ENCODE measurements at regions not wholly inside any gene's neighbourhood (a gene's known extent, or its start where the extent isn't known, plus 50 kb on each side); places are given as distances from the start of the nearest gene placed in this dataset.

- TF ChIP-seq, protein P1, sequence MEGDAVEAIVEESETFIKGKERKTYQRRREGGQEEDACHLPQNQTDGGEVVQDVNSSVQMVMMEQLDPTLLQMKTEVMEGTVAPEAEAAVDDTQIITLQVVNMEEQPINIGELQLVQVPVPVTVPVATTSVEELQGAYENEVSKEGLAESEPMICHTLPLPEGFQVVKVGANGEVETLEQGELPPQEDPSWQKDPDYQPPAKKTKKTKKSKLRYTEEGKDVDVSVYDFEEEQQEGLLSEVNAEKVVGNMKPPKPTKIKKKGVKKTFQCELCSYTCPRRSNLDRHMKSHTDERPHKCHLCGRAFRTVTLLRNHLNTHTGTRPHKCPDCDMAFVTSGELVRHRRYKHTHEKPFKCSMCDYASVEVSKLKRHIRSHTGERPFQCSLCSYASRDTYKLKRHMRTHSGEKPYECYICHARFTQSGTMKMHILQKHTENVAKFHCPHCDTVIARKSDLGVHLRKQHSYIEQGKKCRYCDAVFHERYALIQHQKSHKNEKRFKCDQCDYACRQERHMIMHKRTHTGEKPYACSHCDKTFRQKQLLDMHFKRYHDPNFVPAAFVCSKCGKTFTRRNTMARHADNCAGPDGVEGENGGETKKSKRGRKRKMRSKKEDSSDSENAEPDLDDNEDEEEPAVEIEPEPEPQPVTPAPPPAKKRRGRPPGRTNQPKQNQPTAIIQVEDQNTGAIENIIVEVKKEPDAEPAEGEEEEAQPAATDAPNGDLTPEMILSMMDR (IDR thresholded peaks at IDR 0.05) = no peak
- TF ChIP-seq POLR2A (IDR thresholded peaks at IDR 0.05) = no peak
- Histone ChIP-seq H3K27ac (no peak overlapping the region), H3K4me1 (no peaks in the 10 kb centered on the region), H3K36me3 (replicated peaks in 1 of 2; ENCODE audit: insufficient read depth in 1 of 2, low read depth in 2 of 2) (no peaks in the 10 kb centered on the region), H3K4me3 (no peak overlapping the region), H3K27me3 (no peaks in the 10 kb centered on the region), H3K9me3 (no peaks in the 10 kb centered on the region)
- intact Hi-C loops (cut with DNase I) = no loop called here
- DNase-seq = no peak
- ATAC-seq = no peak
These were observed 885.2 kb upstream of the SLITRK6 start for GRCh38 chr13:86684402-86684801.

GRCh38 chr13:86689911-86690310 is 890.7 kb upstream of the SLITRK6 start:
- WGBS, 2 donors = 36 to 59% methylated on average over 2 of the region's 2 CpGs
- TF ChIP-seq, protein P1 (IDR thresholded peaks at IDR 0.05) = no peak
- TF ChIP-seq POLR2A (IDR thresholded peaks at IDR 0.05) = no peak
- no peaks in the 10 kb centered on the region for H3K4me1 ChIP-seq
- H3K27ac ChIP-seq = no peak overlapping the region
- H3K4me3 ChIP-seq = no peak overlapping the region
- no peaks in the 10 kb centered on the region for H3K9me3 ChIP-seq
- DNase-seq (no peak), ATAC-seq (no peak)
- H3K36me3 ChIP-seq (replicated peaks in 1 of 2; ENCODE audit: insufficient read depth in 1 of 2, low read depth in 2 of 2) = no peaks in the 10 kb centered on the region
- no peaks in the 10 kb centered on the region for H3K27me3 ChIP-seq
- intact Hi-C loops (cut with DNase I) = no loop called here

DNA sequence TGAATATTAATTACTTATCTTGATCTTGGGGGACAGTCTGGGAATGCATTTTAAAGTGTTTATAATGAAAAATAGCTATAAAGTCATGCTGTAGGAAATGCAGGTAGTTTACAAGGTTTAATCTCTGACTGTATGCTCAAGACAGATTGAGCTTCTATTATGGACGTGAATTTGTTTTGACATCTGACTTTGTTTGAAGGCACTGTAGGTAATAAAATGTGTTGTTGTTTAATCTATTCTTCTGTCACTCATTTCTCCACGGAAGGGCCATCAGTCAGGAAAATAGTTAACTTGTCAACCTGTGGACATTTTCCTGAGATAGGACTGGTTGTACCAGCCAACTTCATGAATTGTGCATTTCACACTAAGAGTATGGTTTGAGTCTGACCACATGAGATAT is 893.1 kb upstream of the SLITRK6 start:
- ATAC-seq = no peak
- no peaks in the 10 kb centered on the region for H3K36me3 ChIP-seq (replicated peaks in 1 of 2; ENCODE audit: insufficient read depth in 1 of 2, low read depth in 2 of 2)
- no peak for DNase-seq
- no peak overlapping the region for H3K4me3 ChIP-seq
- TF ChIP-seq, protein P1 (IDR thresholded peaks at IDR 0.05) = no peak
- no peak for TF ChIP-seq POLR2A (IDR thresholded peaks at IDR 0.05)
- WGBS, 2 donors = 21 to 24% methylated on average over 2 of the region's 2 CpGs
- H3K27me3 ChIP-seq = no peaks in the 10 kb centered on the region
- no peaks in the 10 kb centered on the region for H3K4me1 ChIP-seq
- no peaks in the 10 kb centered on the region for H3K9me3 ChIP-seq
- intact Hi-C loops (cut with DNase I) = no loop called here
- no peak overlapping the region for H3K27ac ChIP-seq

GRCh38 chr13:86710013-86710412 is 910.8 kb upstream of the SLITRK6 start:
- Histone ChIP-seq H3K36me3 (replicated peaks in 1 of 2; ENCODE audit: insufficient read depth in 1 of 2, low read depth in 2 of 2) (no peaks in the 10 kb centered on the region), H3K9me3 (peaks cover 0 to 4% (median 0%) of the 10 kb centered on the region in 3 donors), H3K4me3 (no peak overlapping the region), H3K27ac (no peak overlapping the region), H3K27me3 (no peaks in the 10 kb centered on the region), H3K4me1 (no peaks in the 10 kb centered on the region)
- TF ChIP-seq, protein P1 (IDR thresholded peaks at IDR 0.05) = no peak
- TF ChIP-seq POLR2A (IDR thresholded peaks at IDR 0.05) = no peak
- intact Hi-C loops (cut with DNase I) = no loop called here
- DNase-seq = no peak
- no peak for ATAC-seq

DNA sequence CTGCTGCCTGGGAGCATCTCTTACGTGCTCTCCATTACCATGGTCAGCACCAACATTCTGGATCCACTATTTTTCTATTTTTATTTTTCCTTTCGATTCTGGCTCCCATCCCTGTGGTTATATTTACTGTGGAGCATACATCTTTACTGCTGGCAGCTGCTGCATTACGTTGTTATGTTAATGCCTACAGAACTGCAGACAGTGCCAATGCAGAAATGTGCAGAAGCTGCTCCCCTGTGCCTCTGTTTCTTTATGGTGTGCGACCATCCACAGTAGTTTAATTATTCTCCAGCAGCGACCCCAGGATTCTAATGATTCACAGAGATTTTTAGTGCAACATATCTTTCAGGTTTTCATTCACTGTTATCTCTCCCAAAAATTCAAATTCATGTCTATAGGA is 911.7 kb upstream of the SLITRK6 start:
- Histone ChIP-seq H3K27me3 (no peaks in the 10 kb centered on the region), H3K4me3 (no peak overlapping the region), H3K27ac (no peak overlapping the region), H3K4me1 (no peaks in the 10 kb centered on the region), H3K36me3 (replicated peaks in 1 of 2; ENCODE audit: insufficient read depth in 1 of 2, low read depth in 2 of 2) (no peaks in the 10 kb centered on the region), H3K9me3 (peaks cover 0 to 4% (median 0%) of the 10 kb centered on the region in 3 donors)
- DNase-seq (no peak), ATAC-seq (no peak)
- WGBS, 2 donors = 41 to 45% methylated on average over 5 of the region's 5 CpGs
- intact Hi-C loops (cut with DNase I) = no loop called here
- TF ChIP-seq, protein P1 (IDR thresholded peaks at IDR 0.05) = no peak
- no peak for TF ChIP-seq POLR2A (IDR thresholded peaks at IDR 0.05)

Measured in body of pancreas (tissue), 4 donors.